Keratinocyte (primary cell): ENCODE measurements at regions not wholly inside any gene's neighbourhood (a gene's known extent, or its start where the extent isn't known, plus 50 kb on each side); places are given as distances from the start of the nearest gene placed in this dataset.
A peak's percentile ranks its signal among the peaks of the same experiment; 100 is the strongest.

ENCODE experiments used
- DNase-seq: peaks from one replicate; pipeline ENCODE4 v3.0.0-alpha.2; 2011; ENCODE audit warnings: low read depth, missing footprints, low spot score
- FAIRE-seq: peaks from 2 replicates; lab custom pipeline; 2011; peaks lifted over from hg19 to GRCh38; lab: Jason Lieb, UNC
- H2AFZ ChIP-seq: 2 replicates; pipeline ENCODE4 v1.6.0; 2012; ENCODE audit warnings: low read length, control low read depth, inconsistent platforms; ENCODE audit not compliant: control insufficient read depth
- H3K27ac ChIP-seq: 2 replicates; pipeline ENCODE4 v1.5.1; 2011; ENCODE audit warnings: low read length; ENCODE audit not compliant: control insufficient read depth, insufficient read depth
- H3K27me3 ChIP-seq: 3 replicates; pipeline ENCODE4 v1.6.0; 2011; ENCODE audit warnings: low read length; ENCODE audit not compliant: control insufficient read depth, insufficient read depth; ENCODE audit errors: extremely low read depth
- H3K36me3 ChIP-seq, 2 experiments: 2 replicates in 1 of 2; 3 replicates in 1 of 2; pipeline ENCODE4 v1.5.1; 2011; ENCODE audit warnings: low read length in 2 of 2, mild to moderate bottlenecking in 1 of 2; ENCODE audit not compliant: control insufficient read depth in 2 of 2, insufficient read depth in 2 of 2; ENCODE audit errors: extremely low read depth in 1 of 2
- H3K4me1 ChIP-seq: 3 replicates; pipeline ENCODE4 v1.5.1; 2011; ENCODE audit warnings: low read length; ENCODE audit not compliant: control insufficient read depth, insufficient read depth; ENCODE audit errors: extremely low read depth
- H3K4me2 ChIP-seq: 3 replicates; pipeline ENCODE4 v1.6.0; 2011; ENCODE audit warnings: low read depth, low read length; ENCODE audit not compliant: control insufficient read depth, insufficient read depth; ENCODE audit errors: extremely low read depth
- H3K4me3 ChIP-seq, 3 experiments: fragments of 200-600 bp in 1 of 3; sonication (generic) in 1 of 3; 2 replicates in 2 of 3; 3 replicates in 1 of 3; pipeline ENCODE4 v1.5.1; 2011 to 2016; ENCODE audit warnings: low read length in 3 of 3, mild to moderate bottlenecking in 3 of 3, control low read depth in 2 of 3, inconsistent platforms in 1 of 3, low read depth in 1 of 3, mixed read lengths in 1 of 3, mixed run types in 1 of 3, moderate library complexity in 1 of 3; ENCODE audit not compliant: control insufficient read depth in 2 of 3, insufficient read depth in 2 of 3; ENCODE audit errors: extremely low read depth in 1 of 3
- H3K79me2 ChIP-seq: 2 replicates; pipeline ENCODE4 v1.6.0; 2012; ENCODE audit warnings: low read length; ENCODE audit not compliant: control insufficient read depth, insufficient read depth
- H3K9ac ChIP-seq: 3 replicates; pipeline ENCODE4 v1.6.0; 2011; ENCODE audit warnings: low read length; ENCODE audit not compliant: control insufficient read depth, insufficient read depth; ENCODE audit errors: extremely low read depth
- H3K9me1 ChIP-seq: 3 replicates; pipeline ENCODE4 v1.6.0; 2011; ENCODE audit warnings: low read length; ENCODE audit not compliant: control insufficient read depth, insufficient read depth; ENCODE audit errors: extremely low read depth
- H3K9me3 ChIP-seq: 2 replicates; pipeline ENCODE4 v1.5.1; 2012; ENCODE audit warnings: low read depth, low read length; ENCODE audit not compliant: control insufficient read depth
- H4K20me1 ChIP-seq: 3 replicates; pipeline ENCODE4 v1.6.0; 2011; ENCODE audit warnings: low read length; ENCODE audit not compliant: control insufficient read depth, insufficient read depth; ENCODE audit errors: extremely low read depth
- CTCF ChIP-seq, 3 experiments: IDR thresholded peaks in 1 of 3; conservative IDR thresholded peaks in 1 of 3; optimal IDR thresholded peaks in 1 of 3; 2 replicates in 2 of 3; 3 replicates in 1 of 3; pipeline versions ENCODE3 to v1.5.1; 2011; ENCODE audit warnings: low read length in 3 of 3, mild to moderate bottlenecking in 3 of 3, moderate library complexity in 2 of 3, control low read depth in 1 of 3, inconsistent platforms in 1 of 3; ENCODE audit not compliant: insufficient read depth in 2 of 3; ENCODE audit errors: extremely low read depth in 1 of 3
- EZH2 ChIP-seq: IDR thresholded peaks from one replicate; pipeline ENCODE4 v1.6.1; 2012; ENCODE audit warnings: inconsistent platforms, mild to moderate bottlenecking, low read length, moderate library complexity
- dilution Hi-C: fragments of 300-500 bp; cut with MboI; formaldehyde crosslinking; loops from one replicate; pipeline ENCODE4 v1.7.0; 2020; ENCODE audit warnings: low sequenced_read_pairs; ENCODE audit not compliant: extremely low pct_ligation_motif_present

GRCh38 chr10:36492590-36493515 is 632.5 kb upstream of the ANKRD30A start:
- no peaks in the 10 kb centered on the region for H4K20me1 ChIP-seq
- peaks cover 36% of the 10 kb centered on the region for H3K4me1 ChIP-seq
- H3K79me2 ChIP-seq, result no peaks in the 10 kb centered on the region
- no peaks in the 10 kb centered on the region for H3K9me3 ChIP-seq
- TF ChIP-seq EZH2, result no peak
- no peaks in the 10 kb centered on the region for H3K9me1 ChIP-seq
- H3K4me3 ChIP-seq, result no peak overlapping the region
- H3K27ac ChIP-seq, result peak overlapping the region; percentile 36
- FAIRE-seq (peak; percentile 58), DNase-seq (no peak)
- H3K9ac ChIP-seq, result no peak overlapping the region
- no peak overlapping the region for H3K4me2 ChIP-seq
- H2AFZ ChIP-seq, result no peak overlapping the region
- H3K36me3 ChIP-seq, result no peaks in the 10 kb centered on the region
- no peaks in the 10 kb centered on the region for H3K27me3 ChIP-seq
- dilution Hi-C loops, result no loop called here

GRCh38 chr10:36491926-36492325 is 633.5 kb upstream of the ANKRD30A start:
- Histone ChIP-seq H3K27me3 (no peaks in the 10 kb centered on the region), H3K4me1 (peaks cover 36% of the 10 kb centered on the region), H3K27ac (no peak overlapping the region), H3K9ac (no peak overlapping the region), H3K79me2 (no peaks in the 10 kb centered on the region), H4K20me1 (no peaks in the 10 kb centered on the region), H2AFZ (no peak overlapping the region), H3K9me1 (no peaks in the 10 kb centered on the region), H3K4me2 (no peak overlapping the region), H3K9me3 (no peaks in the 10 kb centered on the region), H3K4me3 (no peak overlapping the region), H3K36me3 (no peaks in the 10 kb centered on the region)
- TF ChIP-seq CTCF (optimal IDR thresholded peaks at IDR 0.05 in 1 of 3, IDR thresholded peaks at IDR 0.05 in 1 of 3, conservative IDR thresholded peaks at IDR 0.05 in 1 of 3; ENCODE audit: extremely low read depth in 1 of 3, insufficient read depth in 2 of 3, low read length in 3 of 3), result no peak
- TF ChIP-seq EZH2, result no peak
- dilution Hi-C loops, result no loop called here
- DNase-seq (no peak), FAIRE-seq (no peak)
